C4-2B (cell line): ENCODE measurements at regions not wholly inside any gene's neighbourhood (a gene's known extent, or its start where the extent isn't known, plus 50 kb on each side); places are given as distances from the start of the nearest gene placed in this dataset.

Experiments used
- H3K27ac ChIP-seq: fragments of 450-650 bp; 2 replicates; pipeline ENCODE4 v1.5.1; 2017
- CTCF ChIP-seq: fragments of 450-650 bp; conservative IDR thresholded peaks from 2 replicates; pipeline ENCODE4 v1.5.1; 2017; ENCODE audit warnings: mild to moderate bottlenecking
- ZFX ChIP-seq: fragments of 450-650 bp; IDR thresholded peaks from 2 replicates; pipeline ENCODE4 v1.6.1; 2017

- TF ChIP-seq ZFX = no peak
- H3K27ac ChIP-seq = peak overlapping the region; percentile 4; the same call in 1 of the 2 replicates
Measured at GRCh38 chr12:116495260-116495659, 63.9 kb upstream of the MAP1LC3B2 start.

GRCh38 chr12:116497051-116497591 lies 62.1 kb upstream of the MAP1LC3B2 start:
- H3K27ac ChIP-seq = no peak overlapping the region
- TF ChIP-seq CTCF (no peak), ZFX (no peak)

- no peak overlapping the region for H3K27ac ChIP-seq
- TF ChIP-seq ZFX (no peak), CTCF (no peak)
Measured at GRCh38 chr12:116498471-116498870, 60.7 kb upstream of the MAP1LC3B2 start.

GRCh38 chr12:116502141-116502725 lies 56.9 kb upstream of the MAP1LC3B2 start:
- TF ChIP-seq ZFX (no peak), CTCF (no peak)
- no peak overlapping the region for H3K27ac ChIP-seq

GRCh38 chr12:116502989-116503496 lies 56.1 kb upstream of the MAP1LC3B2 start:
- H3K27ac ChIP-seq = no peak overlapping the region
- TF ChIP-seq ZFX (no peak), CTCF (no peak)

GRCh38 chr12:116504438-116504837 lies 54.7 kb upstream of the MAP1LC3B2 start:
- H3K27ac ChIP-seq = no peak overlapping the region
- no peak for TF ChIP-seq CTCF
- no peak for TF ChIP-seq ZFX

- TF ChIP-seq ZFX = no peak
- no peak for TF ChIP-seq CTCF
- H3K27ac ChIP-seq = no peak overlapping the region
Measured at GRCh38 chr12:116506697-116507064, 52.5 kb upstream of the MAP1LC3B2 start.
